K562 (cell line): ENCODE measurements at regions not wholly inside any gene's neighbourhood (a gene's known extent, or its start where the extent isn't known, plus 50 kb on each side); places are given as distances from the start of the nearest gene placed in this dataset.

ENCODE experiments used
- ATAC-seq: fragments of 200-7000 bp; cut with Tn5 transposase; 3 replicates; pipeline ENCODE4 v1.9.1; 2020; ENCODE audit warnings: moderate library complexity
- BruUV-seq: library from RNA; stranded (reverse); fragments of 400-500 nt; replicated peaks from 2 replicates; lab custom pipeline; 2021; lab: Mats Ljungman, UMichigan
- CTCF ChIA-PET: fragments of 300-600 bp; formaldehyde crosslinking; extraction: SDS; loops from one replicate; lab custom pipeline; 2021; ENCODE audit warnings: low intra/inter-chr PET ratio; lab: Yijun Ruan, JAX
- POLR2A ChIA-PET: fragments of 300-600, 350-650 bp; sonication (Branson Sonifier 250); formaldehyde crosslinking; extraction: SDS; loops from one replicate; lab custom pipeline; 2021; ENCODE audit warnings: antibody characterized with exemption, inconsistent platforms; lab: Yijun Ruan, JAX
- DNase-seq, 4 experiments: peaks; one replicate each; pipeline versions ENCODE4 v3.0.0 to v3.0.0-alpha.2; 2011 to 2018; ENCODE audit warnings: low spot score in 3 of 4, mixed read lengths in 3 of 4; ENCODE audit errors: extremely low read depth in 1 of 4
- FAIRE-seq: peaks from 2 replicates; lab custom pipeline; 2011; peaks lifted over from hg19 to GRCh38; lab: Jason Lieb, UNC
- H2AFZ ChIP-seq: 2 replicates; pipeline ENCODE4 v1.6.0; 2011; ENCODE audit warnings: low read depth, low read length, control low read depth, inconsistent platforms
- H3K27ac ChIP-seq: fragments of 200-600 bp; 3 replicates; pipeline ENCODE4 v1.8.0; 2011; ENCODE audit warnings: low read depth, mild to moderate bottlenecking, control low read depth, inconsistent platforms, low read length, moderate library complexity, mixed read lengths; ENCODE audit errors: extremely low read depth
- H3K27me3 ChIP-seq, 2 experiments: fragments of 300-600 bp in 1 of 2; 2 replicates in 1 of 2; 3 replicates in 1 of 2; pipeline versions ENCODE4 v1.6.0 to v1.8.0; 2011; ENCODE audit warnings: inconsistent platforms in 2 of 2, low read length in 2 of 2, mild to moderate bottlenecking in 1 of 2, mixed read lengths in 1 of 2, moderate library complexity in 1 of 2; ENCODE audit not compliant: control insufficient read depth in 2 of 2, insufficient read depth in 2 of 2
- H3K36me3 ChIP-seq: fragments of 300-600 bp; 3 replicates; pipeline ENCODE4 v1.8.0; 2011; ENCODE audit warnings: mild to moderate bottlenecking, low read length, inconsistent platforms; ENCODE audit not compliant: control insufficient read depth, insufficient read depth
- H3K4me1 ChIP-seq, 2 experiments: fragments of 200-600 bp in 1 of 2; replicated peaks in 1 of 2; 2 replicates in 1 of 2; 3 replicates in 1 of 2; pipeline versions ENCODE4 v1.5.1 to v1.8.0; 2011; ENCODE audit warnings: inconsistent platforms in 2 of 2, low read length in 2 of 2, mild to moderate bottlenecking in 1 of 2, mixed read lengths in 1 of 2, moderate library complexity in 1 of 2; ENCODE audit not compliant: control insufficient read depth in 2 of 2, insufficient read depth in 2 of 2
- H3K4me2 ChIP-seq: 2 replicates; pipeline ENCODE4 v1.6.1; 2011; ENCODE audit warnings: low read length, control low read depth, inconsistent platforms, mixed read lengths; ENCODE audit not compliant: insufficient read depth
- H3K4me3 ChIP-seq: fragments of 200-600 bp; sonication (generic), shearing (Covaris generic); 2 replicates; pipeline ENCODE4 v1.5.1; 2016; ENCODE audit warnings: control low read depth, inconsistent platforms
- H3K79me2 ChIP-seq: fragments of 200-600 bp; 3 replicates; pipeline ENCODE4 v1.8.0; 2011; ENCODE audit warnings: low read length, inconsistent platforms; ENCODE audit not compliant: control insufficient read depth, insufficient read depth
- H3K9ac ChIP-seq, 2 experiments: 2 replicates each; pipeline versions ENCODE4 v1.6.0 to v1.6.1; 2011; ENCODE audit warnings: low read depth in 2 of 2, low read length in 2 of 2, control low read depth in 1 of 2, inconsistent platforms in 1 of 2, mild to moderate bottlenecking in 1 of 2, mixed read lengths in 1 of 2; ENCODE audit not compliant: insufficient read depth in 1 of 2
- H3K9me1 ChIP-seq: one replicate; pipeline ENCODE4 v1.6.0; 2011; ENCODE audit warnings: inconsistent platforms, mild to moderate bottlenecking, low read length, moderate library complexity; ENCODE audit not compliant: control insufficient read depth, insufficient read depth
- H3K9me3 ChIP-seq: replicated peaks from 2 replicates; pipeline ENCODE4 v1.5.1; 2011; ENCODE audit warnings: low read depth, low read length, inconsistent platforms; ENCODE audit not compliant: control insufficient read depth, insufficient read depth
- H4K20me1 ChIP-seq: replicated peaks from 2 replicates; pipeline ENCODE4 v1.6.1; 2011; ENCODE audit warnings: low read length, inconsistent platforms, mixed read lengths; ENCODE audit not compliant: control insufficient read depth, insufficient read depth
- CBFA2T2 ChIP-seq: fragments of 450-650 bp; conservative IDR thresholded peaks from 2 replicates; pipeline ENCODE4 v1.6.1; 2017; ENCODE audit warnings: mild to moderate bottlenecking
- CEBPB ChIP-seq: fragments of 450-650 bp; IDR thresholded peaks from 2 replicates; pipeline ENCODE4 v1.6.1; 2016; ENCODE audit warnings: missing genetic modification characterization, missing compliant biosample characterization
- ELK1 ChIP-seq: sonication (generic); formaldehyde crosslinking; IDR thresholded peaks from 2 replicates; pipeline ENCODE4 v1.8.1; 2022; ENCODE audit warnings: missing genetic modification reagents
- HMG20B ChIP-seq: fragments of 250-450 bp; sonication (Bioruptor Pico); IDR thresholded peaks from 2 replicates; pipeline ENCODE4 v1.5.0; 2021; ENCODE audit warnings: mild to moderate bottlenecking
- NFATC3 ChIP-seq: fragments of 450-650 bp; IDR thresholded peaks from 2 replicates; pipeline ENCODE4 v1.6.1; 2017; ENCODE audit warnings: mild to moderate bottlenecking
- NFE2 ChIP-seq: IDR thresholded peaks from 2 replicates; pipeline ENCODE4 v1.6.1; 2014; ENCODE audit warnings: antibody characterized with exemption, low read depth
- NRF1 ChIP-seq, 2 experiments: fragments of 450-650 bp; IDR thresholded peaks in 1 of 2; conservative IDR thresholded peaks in 1 of 2; 2 replicates each; pipeline ENCODE4 v1.6.1; 2014; ENCODE audit warnings: mild to moderate bottlenecking in 2 of 2
- ZBTB9 ChIP-seq: fragments of 450-650 bp; formaldehyde crosslinking; IDR thresholded peaks from 2 replicates; pipeline ENCODE4 v1.4.0; 2020; ENCODE audit warnings: mild to moderate bottlenecking, moderate library complexity
- WGBS: fragments of 100-300 bp; shearing (Covaris generic); methylation state at CpG from one replicate; pipeline ENCODE4 v1.1.6; 2016; ENCODE audit warnings: low coverage, mixed read lengths; ENCODE audit not compliant: insufficient coverage; ENCODE audit errors: missing lambda C conversion rate; 5-methylcytosine and 5-hydroxymethylcytosine counted together
- in situ Hi-C: fragments of 300-500 bp; cut with MboI; formaldehyde crosslinking; loops from 4 replicates; pipeline ENCODE4 v1.15.0; 2018; ENCODE audit warnings: inconsistent platforms, mixed read lengths
- intact Hi-C: fragments of 100-400 bp; cut with micrococcal nuclease; formaldehyde crosslinking; loops from 2 replicates; pipeline ENCODE4 v1.14.2; 2022
- TF ChIP-seq, protein P1 (sequence below), 2 experiments: IDR thresholded peaks in 1 of 2; conservative IDR thresholded peaks in 1 of 2; 2 replicates each; pipeline ENCODE4 v1.6.1; 2016; ENCODE audit warnings: low read depth in 2 of 2, mild to moderate bottlenecking in 1 of 2, missing compliant biosample characterization in 1 of 2, missing genetic modification characterization in 1 of 2, moderate library complexity in 1 of 2
- TF ChIP-seq, protein P2 (sequence below): fragments of 450-650 bp; IDR thresholded peaks from 2 replicates; pipeline ENCODE4 v1.6.1; 2014; ENCODE audit warnings: low read depth, mild to moderate bottlenecking, moderate library complexity, borderline replicate concordance

DNA sequence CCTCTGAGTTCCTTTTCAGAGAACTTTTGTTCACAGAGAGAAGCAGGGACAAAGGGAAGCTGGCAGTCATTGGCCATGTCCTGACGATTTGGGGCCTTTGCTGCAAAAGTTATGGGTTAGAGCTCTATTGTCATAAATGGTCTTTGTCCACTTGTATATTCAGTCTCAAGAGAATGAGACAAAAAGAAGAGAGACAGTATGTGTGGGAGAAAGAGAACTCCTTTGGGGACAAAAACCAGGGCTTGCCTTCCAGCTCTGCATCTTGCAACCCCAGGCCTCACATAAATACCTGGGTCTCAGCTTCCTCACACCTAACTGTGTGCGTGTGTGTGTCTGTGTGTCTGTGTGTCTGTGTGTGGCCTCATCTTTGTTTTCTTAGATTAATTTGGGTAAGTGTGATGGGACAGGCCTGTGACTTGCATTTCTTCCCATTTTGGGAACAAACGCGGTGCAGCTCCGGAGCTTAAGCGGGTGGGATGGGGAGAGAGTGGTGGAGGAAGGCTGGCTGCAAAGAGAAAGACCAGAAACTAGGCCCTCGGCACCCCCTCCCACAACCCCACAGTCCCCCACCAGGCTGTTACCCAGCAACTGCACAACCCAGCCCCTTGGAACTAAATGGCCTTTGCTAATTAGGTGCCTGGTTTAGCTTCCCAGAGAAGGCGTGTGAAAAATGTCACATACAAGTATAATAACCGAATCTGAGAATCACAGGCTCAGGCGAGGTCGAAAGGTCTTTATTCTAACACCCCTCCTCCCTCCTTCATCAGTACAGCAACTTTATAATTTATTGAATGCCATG lies 376.9 kb downstream of the CDK5RAP2 start:
- TF ChIP-seq ZBTB9 (CRISPR knock-in tag) (no peak), HMG20B (CRISPR knock-in tag) (no peak), NFATC3 (no peak), CBFA2T2 (no peak), ELK1 (CRISPR knock-in tag) (no peak), CEBPB (no peak), NRF1 (conservative IDR thresholded peaks at IDR 0.05 in 1 of 2, IDR thresholded peaks at IDR 0.05 in 1 of 2) (no peak), NFE2 (no peak)
- TF ChIP-seq, protein P1, sequence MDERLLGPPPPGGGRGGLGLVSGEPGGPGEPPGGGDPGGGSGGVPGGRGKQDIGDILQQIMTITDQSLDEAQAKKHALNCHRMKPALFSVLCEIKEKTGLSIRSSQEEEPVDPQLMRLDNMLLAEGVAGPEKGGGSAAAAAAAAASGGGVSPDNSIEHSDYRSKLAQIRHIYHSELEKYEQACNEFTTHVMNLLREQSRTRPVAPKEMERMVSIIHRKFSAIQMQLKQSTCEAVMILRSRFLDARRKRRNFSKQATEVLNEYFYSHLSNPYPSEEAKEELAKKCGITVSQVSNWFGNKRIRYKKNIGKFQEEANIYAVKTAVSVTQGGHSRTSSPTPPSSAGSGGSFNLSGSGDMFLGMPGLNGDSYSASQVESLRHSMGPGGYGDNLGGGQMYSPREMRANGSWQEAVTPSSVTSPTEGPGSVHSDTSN (CRISPR knock-in tag; IDR thresholded peaks at IDR 0.05; ENCODE audit: low read depth): no peak
- TF ChIP-seq, protein P1 (tag; conservative IDR thresholded peaks at IDR 0.05; ENCODE audit: low read depth): no peak
- TF ChIP-seq, protein P2, sequence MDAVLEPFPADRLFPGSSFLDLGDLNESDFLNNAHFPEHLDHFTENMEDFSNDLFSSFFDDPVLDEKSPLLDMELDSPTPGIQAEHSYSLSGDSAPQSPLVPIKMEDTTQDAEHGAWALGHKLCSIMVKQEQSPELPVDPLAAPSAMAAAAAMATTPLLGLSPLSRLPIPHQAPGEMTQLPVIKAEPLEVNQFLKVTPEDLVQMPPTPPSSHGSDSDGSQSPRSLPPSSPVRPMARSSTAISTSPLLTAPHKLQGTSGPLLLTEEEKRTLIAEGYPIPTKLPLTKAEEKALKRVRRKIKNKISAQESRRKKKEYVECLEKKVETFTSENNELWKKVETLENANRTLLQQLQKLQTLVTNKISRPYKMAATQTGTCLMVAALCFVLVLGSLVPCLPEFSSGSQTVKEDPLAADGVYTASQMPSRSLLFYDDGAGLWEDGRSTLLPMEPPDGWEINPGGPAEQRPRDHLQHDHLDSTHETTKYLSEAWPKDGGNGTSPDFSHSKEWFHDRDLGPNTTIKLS: no peak
- no peak for DNase-seq
- Histone ChIP-seq H3K9ac (no peak overlapping the region), H3K4me1 (no peaks in the 10 kb centered on the region), H3K4me3 (no peak overlapping the region), H3K27me3 (no peaks in the 10 kb centered on the region), H3K79me2 (no peaks in the 10 kb centered on the region), H3K9me1 (no peaks in the 10 kb centered on the region), H4K20me1 (no peaks in the 10 kb centered on the region), H3K4me2 (no peak overlapping the region), H2AFZ (no peak overlapping the region), H3K36me3 (no peaks in the 10 kb centered on the region), H3K9me3 (no peaks in the 10 kb centered on the region), H3K27ac (no peak overlapping the region)
- ChIA-PET POLR2A (interaction anchor here (0.6 kb wide), 1 partner anchor 9 kb away, joined by 3 read pairs; no protein-coding TSS in a partner anchor), CTCF (no interaction called here)
- FAIRE-seq: no peak
- in situ Hi-C loops (no loop called here), intact Hi-C loops (no loop called here)
- WGBS: 1% methylated on average over 10 of the region's 11 CpGs
- BruUV-seq: no TSS peak
- ATAC-seq: no peak
